GM12878 (cell line): ENCODE measurements at regions not wholly inside any gene's neighbourhood (a gene's known extent, or its start where the extent isn't known, plus 50 kb on each side); places are given as distances from the start of the nearest gene placed in this dataset.

Experiments
- ASH2L ChIP-seq: fragments of 300-600, 200-600 bp; sonication (generic); IDR thresholded peaks from 2 replicates; pipeline ENCODE4 v1.6.1; 2017; ENCODE audit warnings: low read depth, mild to moderate bottlenecking, borderline replicate concordance
- CTCF ChIP-seq, 3 experiments: IDR thresholded peaks in 2 of 3; conservative IDR thresholded peaks in 1 of 3; 2 replicates each; pipeline ENCODE4 v1.5.1; 2011; ENCODE audit warnings: low read depth in 3 of 3, low read length in 3 of 3, mild to moderate bottlenecking in 3 of 3, control low read depth in 2 of 3, moderate library complexity in 2 of 3, inconsistent platforms in 1 of 3, mixed read lengths in 1 of 3; ENCODE audit not compliant: control insufficient read depth in 2 of 3, insufficient read depth in 1 of 3; ENCODE audit errors: extremely low read depth in 1 of 3
- EP300 ChIP-seq, 2 experiments: fragments of 150-350 bp in 1 of 2; IDR thresholded peaks; 2 replicates each; pipeline ENCODE4 v1.6.1; 2011 to 2012; ENCODE audit warnings: low read depth in 2 of 2, low read length in 2 of 2, borderline replicate concordance in 1 of 2, improper control_type of control experiment in 1 of 2, inconsistent platforms in 1 of 2; ENCODE audit not compliant: control insufficient read depth in 1 of 2
- ETV6 ChIP-seq, 2 experiments: fragments of 450-650 bp in 1 of 2; IDR thresholded peaks in 1 of 2; conservative IDR thresholded peaks in 1 of 2; 2 replicates each; pipeline ENCODE4 v1.6.1; 2014; ENCODE audit warnings: antibody characterized with exemption in 1 of 2, borderline replicate concordance in 1 of 2, low read depth in 1 of 2, mild to moderate bottlenecking in 1 of 2, moderate library complexity in 1 of 2
- HDAC6 ChIP-seq: fragments of 200-600 bp; sonication (generic); IDR thresholded peaks from one replicate; pipeline ENCODE4 v1.8.0; 2017; ENCODE audit warnings: antibody characterized with exemption; ENCODE audit not compliant: unreplicated experiment
- JUND ChIP-seq: IDR thresholded peaks from 2 replicates; pipeline ENCODE4 v1.6.1; 2012; ENCODE audit warnings: low read depth, mild to moderate bottlenecking, low read length, improper control_type of control experiment, moderate library complexity
- NFYB ChIP-seq: IDR thresholded peaks from 2 replicates; pipeline ENCODE4 v1.6.1; 2011; ENCODE audit warnings: low read depth, mild to moderate bottlenecking, low read length, improper control_type of control experiment, moderate library complexity; ENCODE audit not compliant: insufficient read depth
- POLR2A ChIP-seq: IDR thresholded peaks from 2 replicates; pipeline ENCODE4 v1.6.1; 2011; ENCODE audit warnings: low read depth, mild to moderate bottlenecking, low read length
- POLR2AphosphoS5 ChIP-seq: IDR thresholded peaks from 2 replicates; pipeline ENCODE4 v1.6.1; 2011; ENCODE audit warnings: mild to moderate bottlenecking, low read length, inconsistent platforms
- RCOR1 ChIP-seq: conservative IDR thresholded peaks from 2 replicates; pipeline ENCODE4 v1.6.1; 2012; ENCODE audit warnings: low read depth, low read length, improper control_type of control experiment
- RELB ChIP-seq: fragments of 450-650 bp; IDR thresholded peaks from 2 replicates; pipeline ENCODE4 v1.6.1; 2017; ENCODE audit warnings: low read depth, mild to moderate bottlenecking, moderate library complexity
- TAF1 ChIP-seq: IDR thresholded peaks from 2 replicates; pipeline ENCODE4 v1.6.1; 2011; ENCODE audit warnings: mild to moderate bottlenecking, low read depth, low read length, borderline replicate concordance
- TCF7 ChIP-seq: IDR thresholded peaks from 2 replicates; pipeline ENCODE4 v1.6.1; 2014; ENCODE audit warnings: antibody characterized with exemption, borderline replicate concordance
- TF ChIP-seq, protein P1 (sequence below): IDR thresholded peaks from 2 replicates; pipeline ENCODE4 v1.6.1; 2011; ENCODE audit warnings: borderline replicate concordance, low read depth, mild to moderate bottlenecking, moderate library complexity, low read length; ENCODE audit not compliant: insufficient read depth, poor library complexity, severe bottlenecking

GRCh38 chr12:85569261-85569660 is 266.9 kb downstream of the RASSF9 start:
- no peak for TF ChIP-seq POLR2A
- TF ChIP-seq RCOR1, result no peak
- TF ChIP-seq POLR2AphosphoS5, result no peak
- TF ChIP-seq CTCF (IDR thresholded peaks at IDR 0.05 in 2 of 3, conservative IDR thresholded peaks at IDR 0.05 in 1 of 3; ENCODE audit: control insufficient read depth in 2 of 3, extremely low read depth in 1 of 3, insufficient read depth in 1 of 3, low read depth in 3 of 3, low read length in 3 of 3), result no peak
- TF ChIP-seq HDAC6, result no peak
- TF ChIP-seq JUND, result no peak
- no peak for TF ChIP-seq ETV6 (conservative IDR thresholded peaks at IDR 0.05 in 1 of 2, IDR thresholded peaks at IDR 0.05 in 1 of 2; ENCODE audit: borderline replicate concordance in 1 of 2, low read depth in 1 of 2)
- TF ChIP-seq ASH2L, result no peak
- TF ChIP-seq RELB, result no peak
- no peak for TF ChIP-seq TCF7
- TF ChIP-seq TAF1, result no peak
- TF ChIP-seq, protein P1, sequence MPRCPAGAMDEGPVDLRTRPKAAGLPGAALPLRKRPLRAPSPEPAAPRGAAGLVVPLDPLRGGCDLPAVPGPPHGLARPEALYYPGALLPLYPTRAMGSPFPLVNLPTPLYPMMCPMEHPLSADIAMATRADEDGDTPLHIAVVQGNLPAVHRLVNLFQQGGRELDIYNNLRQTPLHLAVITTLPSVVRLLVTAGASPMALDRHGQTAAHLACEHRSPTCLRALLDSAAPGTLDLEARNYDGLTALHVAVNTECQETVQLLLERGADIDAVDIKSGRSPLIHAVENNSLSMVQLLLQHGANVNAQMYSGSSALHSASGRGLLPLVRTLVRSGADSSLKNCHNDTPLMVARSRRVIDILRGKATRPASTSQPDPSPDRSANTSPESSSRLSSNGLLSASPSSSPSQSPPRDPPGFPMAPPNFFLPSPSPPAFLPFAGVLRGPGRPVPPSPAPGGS, result no peak
- TF ChIP-seq NFYB, result no peak
- TF ChIP-seq EP300 (IDR thresholded peaks at IDR 0.05; ENCODE audit: borderline replicate concordance in 1 of 2, control insufficient read depth in 1 of 2, low read depth in 2 of 2, low read length in 2 of 2), result no peak
